GM19035 (cell line): ENCODE measurements at regions not wholly inside any gene's neighbourhood (a gene's known extent, or its start where the extent isn't known, plus 50 kb on each side); places are given as distances from the start of the nearest gene placed in this dataset.
"Not testable (repeated sequence)": the region's sequence is repeated elsewhere in the genome, so short reads cannot be mapped to it uniquely, and the experiment has no call there.

ENCODE experiments used
- ATAC-seq: cut with Tn5 transposase; IDR thresholded peaks from one replicate; pipeline ENCODE4 v1.9.1; 2021; ENCODE audit not compliant: unreplicated experiment

- ATAC-seq = no peak
These were observed 123.4 kb upstream of the MB21D2 start for GRCh38 chr3:193040836-193041672.

- no peak for ATAC-seq
These were observed 128.7 kb upstream of the MB21D2 start for GRCh38 chr3:193046371-193046770.

- ATAC-seq = not testable (repeated sequence)
These were observed 129.8 kb upstream of the MB21D2 start for GRCh38 chr3:193047461-193047860.

GRCh38 chr3:193048127-193048526 is 130.5 kb upstream of the MB21D2 start:
- no peak for ATAC-seq

- no peak for ATAC-seq
These were observed 132.3 kb upstream of the MB21D2 start for GRCh38 chr3:193049935-193050334.

GRCh38 chr3:193051314-193051713 is 133.7 kb upstream of the MB21D2 start:
- ATAC-seq = no peak

GRCh38 chr3:193052354-193053045 is 134.8 kb upstream of the MB21D2 start:
- ATAC-seq = no peak

- no peak for ATAC-seq
These were observed 135.4 kb upstream of the MB21D2 start for GRCh38 chr3:193053046-193053435.

- no peak for ATAC-seq
These were observed 137.7 kb upstream of the MB21D2 start for GRCh38 chr3:193055352-193055751.

- ATAC-seq = no peak
These were observed 140.0 kb upstream of the MB21D2 start for GRCh38 chr3:193057616-193058015.

GRCh38 chr3:193060748-193061546 is 143.3 kb upstream of the MB21D2 start:
- ATAC-seq = no peak

- no peak for ATAC-seq
These were observed 150.7 kb upstream of the MB21D2 start for GRCh38 chr3:193068365-193068764.

- ATAC-seq = not testable (repeated sequence)
These were observed 152.1 kb upstream of the MB21D2 start for GRCh38 chr3:193069732-193070131.

GRCh38 chr3:193078996-193079753 is 161.5 kb upstream of the MB21D2 start:
- no peak for ATAC-seq

GRCh38 chr3:193080821-193081365 is 160.1 kb upstream of the PLAAT1 start:
- no peak for ATAC-seq

- no peak for ATAC-seq
These were observed 155.4 kb upstream of the PLAAT1 start for GRCh38 chr3:193085655-193086054.

- ATAC-seq = no peak
These were observed 154.3 kb upstream of the PLAAT1 start for GRCh38 chr3:193086681-193087080.

- ATAC-seq = no peak
These were observed 153.7 kb upstream of the PLAAT1 start for GRCh38 chr3:193087336-193087735.

- no peak for ATAC-seq
These were observed 145.7 kb upstream of the PLAAT1 start for GRCh38 chr3:193095366-193095765.

GRCh38 chr3:193096076-193096475 is 144.9 kb upstream of the PLAAT1 start:
- ATAC-seq = no peak
